ENCODE measurements at regions not wholly inside any gene's neighbourhood (a gene's known extent, or its start where the extent isn't known, plus 50 kb on each side); places are given as distances from the start of the nearest gene placed in this dataset.

- TF ChIP-seq CTCF (conservative IDR thresholded peaks at IDR 0.05; ENCODE audit: low read depth, low read length) = no peak
- no peak for TF ChIP-seq EZH2 (IDR thresholded peaks at IDR 0.05; ENCODE audit: low read length, unreplicated experiment)
- no peak for TF ChIP-seq EZH2phosphoT487 (IDR thresholded peaks at IDR 0.05; ENCODE audit: borderline replicate concordance, low read length)
Observed at GRCh38 chr7:98521089-98521692, 95.9 kb upstream of the NPTX2 start.

Data from PC-3 (cell line).